ENCODE measurements at regions not wholly inside any gene's neighbourhood (a gene's known extent, or its start where the extent isn't known, plus 50 kb on each side); places are given as distances from the start of the nearest gene placed in this dataset.

- TF ChIP-seq CTCF (IDR thresholded peaks at IDR 0.05) (no peak), POLR2A (IDR thresholded peaks at IDR 0.05) (no peak)
These were observed 1183.9 kb downstream of the SLITRK1 start for GRCh38 chr13:82698383-82698782.

Data from sigmoid colon (tissue), 3 donors.